Adrenal gland (tissue), 9 donors: ENCODE measurements at regions not wholly inside any gene's neighbourhood (a gene's known extent, or its start where the extent isn't known, plus 50 kb on each side); places are given as distances from the start of the nearest gene placed in this dataset.

ENCODE experiments used
- DNase-seq, 7 donors: peaks; one replicate each; pipeline ENCODE4 v3.0.0-alpha.2; 2019 to 2020
- H3K27ac ChIP-seq, 5 donors: fragments of 200-600 bp; sonication (generic) in 4 of 5; 1 replicate in 3 of 5; 2 replicates in 2 of 5; pipeline versions ENCODE4 v1.5.1 to v1.8.0; 2016 to 2020; ENCODE audit warnings: mild to moderate bottlenecking in 1 of 5
- H3K27me3 ChIP-seq: fragments of 200-600 bp; 2 replicates; pipeline ENCODE4 v1.8.0; 2021
- H3K36me3 ChIP-seq, 2 donors: fragments of 200-600 bp; replicated peaks in 1 of 2; 1 replicate in 1 of 2; 2 replicates in 1 of 2; pipeline versions ENCODE4 v1.5.1 to v1.8.0; 2018 to 2022
- H3K4me1 ChIP-seq, 2 donors: fragments of 200-600 bp; replicated peaks in 1 of 2; 1 replicate in 1 of 2; 2 replicates in 1 of 2; pipeline versions ENCODE4 v1.5.1 to v1.8.0; 2018 to 2021
- H3K4me3 ChIP-seq, 4 donors: fragments of 200-600 bp; sonication (generic) in 3 of 4; one replicate each; pipeline ENCODE4 v1.5.1; 2016 to 2018
- H3K9me3 ChIP-seq, 3 donors: fragments of 200-600 bp; sonication (generic) in 1 of 3; replicated peaks in 1 of 3; 1 replicate in 2 of 3; 2 replicates in 1 of 3; pipeline versions ENCODE4 v1.5.1 to v1.8.0; 2016 to 2021
- CTCF ChIP-seq, 6 experiments: fragments of 450-650 bp in 4 of 6; fragments of 200-600 bp in 2 of 6; sonication (generic) in 1 of 6; IDR thresholded peaks; 1 replicate in 5 of 6; 2 replicates in 1 of 6; pipeline versions ENCODE4 v1.5.1 to v1.8.0; 2016 to 2021; ENCODE audit warnings: antibody characterized with exemption in 6 of 6, mild to moderate bottlenecking in 2 of 6, moderate library complexity in 1 of 6
- POLR2A ChIP-seq, 2 donors: fragments of 450-650 bp; IDR thresholded peaks; one replicate each; pipeline ENCODE4 v1.6.1; 2017; ENCODE audit warnings: antibody characterized with exemption in 2 of 2, mild to moderate bottlenecking in 2 of 2, moderate library complexity in 1 of 2
- WGBS, 4 donors: extraction: QIAGEN DNeasy Blood & Tissue Kit in 2 of 4; methylation state at CpG; one replicate each; pipeline versions ENCODE4 v1.1.5 to v1.1.7; 2013 to 2017; 5-methylcytosine and 5-hydroxymethylcytosine counted together
- intact Hi-C, 2 donors: fragments of 100-400 bp; cut with DNase I; formaldehyde crosslinking; loops; one replicate each; pipeline versions ENCODE4 v1.14.1 to v1.15.0; 2022 to 2023
- donor health status: healthy with polysubstance abuse.
- donor health status: Bipolar disorder and iron deficiency.
- donor health status: DM: yes; HTN: yes; CAD: no.
- donor health status: DM: no; HTN: no; CAD: no.
- donor health status: DM: no; HTN: no; CAD: no.

- no peak for DNase-seq
- H3K9me3 ChIP-seq: no peaks in the 10 kb centered on the region
- no peaks in the 10 kb centered on the region for H3K27me3 ChIP-seq
- no peak for TF ChIP-seq CTCF (IDR thresholded peaks at IDR 0.05)
- no peak for TF ChIP-seq POLR2A (IDR thresholded peaks at IDR 0.05)
- H3K27ac ChIP-seq: no peak overlapping the region
- 67 to 97% (median 93%) methylated on average over 2 of the region's 2 CpGs for WGBS, 4 donors
- H3K4me3 ChIP-seq: no peak overlapping the region
- intact Hi-C loops: no loop called here
- H3K4me1 ChIP-seq: no peaks in the 10 kb centered on the region
- H3K36me3 ChIP-seq: no peaks in the 10 kb centered on the region
These were observed 170.1 kb upstream of the S1PR3 start for GRCh38 chr9:88821033-88821745.

DNA sequence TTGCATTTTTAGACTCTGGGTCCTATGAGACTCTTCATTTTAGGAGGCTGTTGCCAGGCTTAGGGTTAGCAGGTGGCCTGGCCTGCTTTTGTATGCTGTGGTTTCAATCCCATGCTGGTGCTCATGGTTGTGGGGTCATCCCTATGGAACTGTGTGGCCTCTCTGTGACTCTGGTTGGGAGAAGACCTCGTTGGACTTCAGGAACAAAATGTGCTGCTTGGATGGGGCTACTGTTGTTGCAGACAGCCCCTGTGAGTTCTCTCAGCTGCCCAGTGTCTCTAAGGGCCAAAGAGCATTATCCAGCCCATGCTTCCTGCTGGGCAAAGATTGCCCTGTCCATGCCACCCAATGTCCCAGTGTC lies 169.5 kb upstream of the S1PR3 start:
- no peaks in the 10 kb centered on the region for H3K36me3 ChIP-seq
- TF ChIP-seq POLR2A (IDR thresholded peaks at IDR 0.05): no peak
- no peak for TF ChIP-seq CTCF (IDR thresholded peaks at IDR 0.05)
- WGBS, 4 donors: 44 to 100% (median 63%) methylated on average over 1 of the region's 1 CpG; no CpG with 5 or more reads in 1 of the 4 donors
- no peak overlapping the region for H3K27ac ChIP-seq
- no peaks in the 10 kb centered on the region for H3K9me3 ChIP-seq
- H3K27me3 ChIP-seq: no peaks in the 10 kb centered on the region
- no peak overlapping the region for H3K4me3 ChIP-seq
- intact Hi-C loops: no loop called here
- DNase-seq: no peak
- peaks cover 0 to 3% of the 10 kb centered on the region in 2 donors for H3K4me1 ChIP-seq

- TF ChIP-seq CTCF (IDR thresholded peaks at IDR 0.05) (no peak), POLR2A (IDR thresholded peaks at IDR 0.05) (no peak)
- intact Hi-C loops: no loop called here
- H3K27me3 ChIP-seq: no peaks in the 10 kb centered on the region
- H3K4me3 ChIP-seq: no peak overlapping the region
- 91 to 96% (median 94%) methylated on average over 4 of the region's 4 CpGs for WGBS, 4 donors
- no peak for DNase-seq
- no peaks in the 10 kb centered on the region for H3K9me3 ChIP-seq
- no peak overlapping the region for H3K27ac ChIP-seq
- peaks cover 12 to 32% of the 10 kb centered on the region in 2 donors for H3K4me1 ChIP-seq
- no peaks in the 10 kb centered on the region for H3K36me3 ChIP-seq
These were observed 166.6 kb upstream of the S1PR3 start for GRCh38 chr9:88824711-88825110.

- TF ChIP-seq CTCF (IDR thresholded peaks at IDR 0.05) (no peak), POLR2A (IDR thresholded peaks at IDR 0.05) (no peak)
- 86 to 95% (median 93%) methylated on average over 1 of the region's 1 CpG for WGBS, 4 donors
These were observed 165.1 kb upstream of the S1PR3 start for GRCh38 chr9:88826181-88826580.

More at GRCh38 chr9:88826181-88826580, 165.1 kb upstream of the S1PR3 start:
- no peak overlapping the region for H3K27ac ChIP-seq
- intact Hi-C loops: no loop called here
- H3K27me3 ChIP-seq: no peaks in the 10 kb centered on the region
- no peaks in the 10 kb centered on the region for H3K36me3 ChIP-seq
- peaks cover 12 to 32% of the 10 kb centered on the region in 2 donors for H3K4me1 ChIP-seq
- DNase-seq: no peak
- no peak overlapping the region for H3K4me3 ChIP-seq
- H3K9me3 ChIP-seq: no peaks in the 10 kb centered on the region
